ENCODE measurements at regions not wholly inside any gene's neighbourhood (a gene's known extent, or its start where the extent isn't known, plus 50 kb on each side); places are given as distances from the start of the nearest gene placed in this dataset.
"Not testable (repeated sequence)": the region's sequence is repeated elsewhere in the genome, so short reads cannot be mapped to it uniquely, and the experiment has no call there.

DNA sequence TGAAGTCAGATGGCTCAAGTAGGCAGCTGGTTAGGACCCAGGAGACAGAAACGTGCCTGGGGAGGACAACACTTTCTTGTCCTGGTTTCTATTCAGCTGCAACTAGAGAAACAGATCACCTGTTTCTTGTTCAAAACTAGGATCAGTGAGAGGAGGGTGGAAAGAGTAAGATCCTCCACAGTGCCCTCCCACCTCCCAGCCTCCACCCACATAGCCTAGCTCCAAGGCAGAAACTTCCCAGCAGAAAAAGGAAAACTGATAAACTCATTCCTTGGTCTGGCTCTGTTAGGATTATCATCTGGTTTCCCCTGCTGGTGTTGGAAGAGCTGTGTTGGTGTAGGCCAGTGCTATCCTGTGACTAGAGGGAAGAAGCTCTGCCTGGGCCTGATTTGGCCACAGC, 943.8 kb upstream of the DEFB115 start:
- H3K27ac Mint-ChIP-seq, CTCF ChIA-PET, DNase-seq, H3K9me3 Mint-ChIP-seq, H3K4me3 Mint-ChIP-seq, H3K36me3 Mint-ChIP-seq, H3K4me1 Mint-ChIP-seq: not testable (repeated sequence)
- peaks cover 28% of the 10 kb centered on the region for H3K27me3 Mint-ChIP-seq

DNA sequence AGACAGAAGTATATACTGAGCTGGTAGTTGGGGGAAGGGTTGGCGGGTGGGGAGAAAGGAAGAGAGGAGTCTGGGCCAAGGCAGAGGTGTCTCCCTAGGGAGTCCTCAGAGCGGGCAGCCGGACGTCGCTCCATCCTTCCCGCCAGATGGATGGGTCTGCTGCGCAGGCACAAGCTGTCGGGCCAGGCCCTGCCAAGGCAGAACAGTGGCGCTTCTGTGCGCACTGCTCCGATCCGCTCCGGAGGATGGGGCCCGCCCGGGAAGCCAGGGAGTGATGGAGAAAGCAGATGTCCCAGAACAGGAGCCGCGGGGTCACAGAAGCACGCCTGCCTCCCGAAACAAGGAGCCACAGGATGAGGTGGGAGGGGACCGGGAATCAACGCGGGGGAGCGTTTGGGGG, 941.4 kb upstream of the DEFB115 start:
- H3K4me3 Mint-ChIP-seq, H3K27ac Mint-ChIP-seq, DNase-seq, H3K36me3 Mint-ChIP-seq, CTCF ChIA-PET, H3K4me1 Mint-ChIP-seq, H3K9me3 Mint-ChIP-seq: not testable (repeated sequence)
- H3K27me3 Mint-ChIP-seq: peaks cover 28% of the 10 kb centered on the region

- H3K36me3 Mint-ChIP-seq, H3K27ac Mint-ChIP-seq, H3K4me3 Mint-ChIP-seq, CTCF ChIA-PET, H3K4me1 Mint-ChIP-seq, H3K9me3 Mint-ChIP-seq, DNase-seq: not testable (repeated sequence)
- H3K27me3 Mint-ChIP-seq: peaks cover 28% of the 10 kb centered on the region
Observed at GRCh38 chr20:30316532-30317299, 940.7 kb upstream of the DEFB115 start.

DNA sequence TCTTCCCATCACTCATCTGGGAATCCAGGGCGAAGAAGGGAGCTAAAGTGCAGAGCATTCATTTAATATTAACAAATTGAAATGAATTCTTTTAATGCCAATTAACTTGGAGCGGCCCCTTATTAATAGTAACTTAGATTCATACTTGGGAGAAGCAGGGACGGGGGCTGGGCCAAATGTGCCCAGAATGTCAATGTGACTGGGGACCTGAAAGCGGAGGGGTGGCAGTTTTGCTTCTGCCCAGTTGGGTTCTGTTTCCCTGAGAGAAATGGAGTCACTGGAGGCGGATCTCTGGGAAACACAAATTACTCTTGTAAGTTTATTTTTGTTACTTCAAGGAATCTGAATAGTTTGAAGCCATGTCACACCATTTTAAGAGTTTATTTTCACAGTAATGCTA, 923.7 kb upstream of the DEFB115 start:
- CTCF ChIA-PET, H3K27me3 Mint-ChIP-seq, H3K27ac Mint-ChIP-seq, DNase-seq, H3K4me3 Mint-ChIP-seq, H3K36me3 Mint-ChIP-seq, H3K4me1 Mint-ChIP-seq, H3K9me3 Mint-ChIP-seq: not testable (repeated sequence)

DNA sequence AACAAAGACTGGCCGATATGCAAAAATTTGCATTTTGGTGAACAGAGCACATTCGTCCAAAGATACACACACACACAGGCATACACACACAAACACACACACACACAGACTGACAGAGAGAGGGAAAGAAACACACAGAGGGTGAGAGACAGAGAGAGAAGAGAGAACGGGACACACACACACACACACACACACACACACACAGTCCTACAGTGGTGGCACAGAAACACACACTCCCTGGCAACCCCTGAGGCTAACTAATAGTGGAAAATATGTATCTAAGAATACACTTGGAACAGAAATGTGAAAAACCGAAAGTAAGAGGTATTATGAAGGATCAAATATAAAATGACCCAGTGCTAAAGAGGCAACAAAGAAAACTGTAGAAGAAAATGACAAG, 919.9 kb upstream of the DEFB115 start:
- H3K4me3 Mint-ChIP-seq, H3K27ac Mint-ChIP-seq, H3K27me3 Mint-ChIP-seq, DNase-seq, H3K36me3 Mint-ChIP-seq, CTCF ChIA-PET, H3K9me3 Mint-ChIP-seq, H3K4me1 Mint-ChIP-seq: not testable (repeated sequence)

- not testable (repeated sequence) for H3K36me3 Mint-ChIP-seq, H3K27me3 Mint-ChIP-seq, H3K4me3 Mint-ChIP-seq, H3K27ac Mint-ChIP-seq, H3K9me3 Mint-ChIP-seq, DNase-seq, H3K4me1 Mint-ChIP-seq
- CTCF ChIA-PET: interaction anchor here (1.2 kb wide), 1 partner anchor 1021 kb away, joined by 4 read pairs; no protein-coding TSS in a partner anchor
Observed at GRCh38 chr20:30348932-30349331, 908.5 kb upstream of the DEFB115 start.

GRCh38 chr20:30356854-30357467, 900.5 kb upstream of the DEFB115 start:
- H3K4me3 Mint-ChIP-seq, DNase-seq, H3K27ac Mint-ChIP-seq, H3K4me1 Mint-ChIP-seq, H3K36me3 Mint-ChIP-seq, H3K27me3 Mint-ChIP-seq, H3K9me3 Mint-ChIP-seq: not testable (repeated sequence)
- CTCF ChIA-PET: interaction anchor here (0.6 kb wide), 1 partner anchor 11 kb away, joined by 3 read pairs; no protein-coding TSS in a partner anchor

DNA sequence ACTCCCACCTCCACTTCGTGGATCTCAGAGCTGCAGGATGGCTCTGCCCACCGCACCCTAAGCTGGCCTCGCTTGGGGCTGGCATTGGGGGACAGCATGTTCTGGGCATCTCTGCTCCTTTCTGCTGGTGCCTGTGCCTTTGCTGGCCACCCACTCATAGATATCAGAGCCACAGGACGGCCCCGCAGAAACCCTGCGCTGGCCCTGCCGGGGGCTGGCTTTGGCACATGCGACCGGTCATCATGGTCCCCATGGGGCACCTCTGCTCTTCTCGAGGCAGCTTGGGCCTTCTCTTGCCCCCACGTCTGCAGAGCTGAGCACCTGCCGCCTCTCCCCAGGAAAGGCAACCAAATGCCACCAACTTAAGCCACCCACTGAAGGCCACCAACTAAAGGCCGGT, 895.7 kb upstream of the DEFB115 start:
- H3K9me3 Mint-ChIP-seq, DNase-seq, H3K4me3 Mint-ChIP-seq, H3K4me1 Mint-ChIP-seq, H3K27ac Mint-ChIP-seq, H3K36me3 Mint-ChIP-seq, CTCF ChIA-PET, H3K27me3 Mint-ChIP-seq: not testable (repeated sequence)

GRCh38 chr20:30376430-30376766, 881.1 kb upstream of the DEFB115 start:
- H3K27me3 Mint-ChIP-seq, DNase-seq, CTCF ChIA-PET: not testable (repeated sequence)
- H3K9me3 Mint-ChIP-seq: peaks cover 10% of the 10 kb centered on the region
- peak overlapping the region; percentile 92 for H3K4me3 Mint-ChIP-seq
- H3K36me3 Mint-ChIP-seq: peaks cover 16% of the 10 kb centered on the region
- H3K4me1 Mint-ChIP-seq: peaks cover 28% of the 10 kb centered on the region
- peak overlapping the region; percentile 95 for H3K27ac Mint-ChIP-seq

- CTCF ChIA-PET: no interaction called here
- peak overlapping the region; percentile 95 for H3K27ac Mint-ChIP-seq
- peaks cover 32% of the 10 kb centered on the region for H3K4me1 Mint-ChIP-seq
- H3K9me3 Mint-ChIP-seq: peaks cover 10% of the 10 kb centered on the region
- H3K4me3 Mint-ChIP-seq: peak overlapping the region; percentile 92
- peak; percentile 89 for DNase-seq
- H3K36me3 Mint-ChIP-seq: peaks cover 18% of the 10 kb centered on the region
- H3K27me3 Mint-ChIP-seq: peaks cover 4% of the 10 kb centered on the region
Observed at GRCh38 chr20:30376767-30377658, 880.5 kb upstream of the DEFB115 start.

GRCh38 chr20:30378317-30378716, 879.1 kb upstream of the DEFB115 start:
- peak overlapping the region; percentile 95 for H3K27ac Mint-ChIP-seq
- DNase-seq, CTCF ChIA-PET: not testable (repeated sequence)

GRCh38 chr20:30378721-30379120, 878.7 kb upstream of the DEFB115 start:
- DNase-seq: not testable (repeated sequence)
- peak overlapping the region; percentile 92 for H3K4me3 Mint-ChIP-seq

More at GRCh38 chr20:30378317-30378716, 879.1 kb upstream of the DEFB115 start:
- H3K9me3 Mint-ChIP-seq, H3K27me3 Mint-ChIP-seq: not testable (repeated sequence)
- Mint-ChIP-seq H3K36me3 (peaks cover 22% of the 10 kb centered on the region), H3K4me3 (peak overlapping the region; percentile 92), H3K4me1 (peaks cover 39% of the 10 kb centered on the region)

GRCh38 chr20:30384841-30385240, 872.6 kb upstream of the DEFB115 start:
- Mint-ChIP-seq H3K4me1 (peaks cover 38% of the 10 kb centered on the region), H3K36me3 (peaks cover 42% of the 10 kb centered on the region)
- DNase-seq, H3K27ac Mint-ChIP-seq, CTCF ChIA-PET, H3K9me3 Mint-ChIP-seq, H3K4me3 Mint-ChIP-seq, H3K27me3 Mint-ChIP-seq: not testable (repeated sequence)

More at GRCh38 chr20:30378721-30379120, 878.7 kb upstream of the DEFB115 start:
- CTCF ChIA-PET, H3K27ac Mint-ChIP-seq, H3K27me3 Mint-ChIP-seq, H3K9me3 Mint-ChIP-seq: not testable (repeated sequence)
- peaks cover 22% of the 10 kb centered on the region for H3K36me3 Mint-ChIP-seq
- peaks cover 41% of the 10 kb centered on the region for H3K4me1 Mint-ChIP-seq

DNA sequence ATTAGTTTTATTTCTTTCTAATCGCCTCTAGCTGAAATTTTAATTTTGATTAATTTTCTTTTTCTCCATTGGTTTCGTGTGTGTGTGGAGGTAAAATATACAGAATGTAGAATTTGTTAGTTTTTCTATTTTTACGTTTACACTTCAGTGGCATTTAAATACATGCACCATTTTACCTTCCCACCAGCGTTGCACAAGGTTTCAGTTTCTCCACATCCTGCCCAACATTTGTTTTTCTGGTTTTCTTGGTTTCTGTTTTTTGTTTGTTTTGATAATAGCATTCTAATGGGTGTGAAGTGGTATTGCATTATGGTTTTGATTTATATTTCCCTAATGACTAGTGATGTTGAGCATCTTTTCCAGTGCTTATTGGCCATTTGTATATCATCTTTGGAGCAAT, 871.4 kb upstream of the DEFB115 start:
- H3K9me3 Mint-ChIP-seq, CTCF ChIA-PET, DNase-seq, H3K27ac Mint-ChIP-seq, H3K27me3 Mint-ChIP-seq, H3K4me3 Mint-ChIP-seq: not testable (repeated sequence)
- Mint-ChIP-seq H3K36me3 (peaks cover 38% of the 10 kb centered on the region), H3K4me1 (peaks cover 30% of the 10 kb centered on the region)
